ENCODE measurements at regions not wholly inside any gene's neighbourhood (a gene's known extent, or its start where the extent isn't known, plus 50 kb on each side); places are given as distances from the start of the nearest gene placed in this dataset.
"Not testable (repeated sequence)": the region's sequence is repeated elsewhere in the genome, so short reads cannot be mapped to it uniquely, and the experiment has no call there.

- Mint-ChIP-seq H3K36me3 (ENCODE audit: low read depth) (no peaks in the 10 kb centered on the region), H3K9me3 (peaks cover 15% of the 10 kb centered on the region), H3K27ac (no peak overlapping the region), H3K27me3 (no peaks in the 10 kb centered on the region), H3K4me1 (ENCODE audit: low read depth) (no peaks in the 10 kb centered on the region), H3K4me3 (no peak overlapping the region)
- no peak for ATAC-seq
- CTCF ChIA-PET, result no interaction called here
- intact Hi-C loops (cut with micrococcal nuclease), result no loop called here
- TF ChIP-seq CTCF (IDR thresholded peaks at IDR 0.05), result no peak
- no peak for DNase-seq
- POLR2A ChIA-PET, result no interaction called here
These were observed 388.2 kb downstream of the PRDM9 start for GRCh38 chr5:23895614-23896013.

GRCh38 chr5:23930985-23931384 lies 423.6 kb downstream of the PRDM9 start:
- no peaks in the 10 kb centered on the region for H3K27me3 Mint-ChIP-seq
- ATAC-seq (no peak), DNase-seq (no peak)
- TF ChIP-seq CTCF (IDR thresholded peaks at IDR 0.05), result no peak
- ChIA-PET POLR2A (no interaction called here), CTCF (no interaction called here)
- intact Hi-C loops (cut with micrococcal nuclease), result no loop called here
- H3K36me3 Mint-ChIP-seq (ENCODE audit: low read depth), result no peaks in the 10 kb centered on the region
- H3K4me3 Mint-ChIP-seq, result no peak overlapping the region
- H3K27ac Mint-ChIP-seq, result no peak overlapping the region
- H3K4me1 Mint-ChIP-seq (ENCODE audit: low read depth), result no peaks in the 10 kb centered on the region
- H3K9me3 Mint-ChIP-seq, result peaks cover 15% of the 10 kb centered on the region

- H3K36me3 Mint-ChIP-seq (ENCODE audit: low read depth); ATAC-seq; H3K4me1 Mint-ChIP-seq (ENCODE audit: low read depth); H3K27ac Mint-ChIP-seq; POLR2A ChIA-PET; H3K4me3 Mint-ChIP-seq; H3K27me3 Mint-ChIP-seq; CTCF ChIA-PET; intact Hi-C loops (cut with micrococcal nuclease); DNase-seq: not testable (repeated sequence)
- peaks cover 18% of the 10 kb centered on the region for H3K9me3 Mint-ChIP-seq
These were observed 444.0 kb downstream of the PRDM9 start for GRCh38 chr5:23951261-23951928.

- DNase-seq, result no peak
- Mint-ChIP-seq H3K4me3 (no peak overlapping the region), H3K36me3 (ENCODE audit: low read depth) (no peaks in the 10 kb centered on the region), H3K27ac (no peak overlapping the region), H3K27me3 (no peaks in the 10 kb centered on the region), H3K4me1 (ENCODE audit: low read depth) (no peaks in the 10 kb centered on the region), H3K9me3 (peaks cover 14% of the 10 kb centered on the region)
- ChIA-PET CTCF (no interaction called here), POLR2A (no interaction called here)
- TF ChIP-seq CTCF (IDR thresholded peaks at IDR 0.05), result no peak
- intact Hi-C loops (cut with micrococcal nuclease), result no loop called here
- no peak for ATAC-seq
These were observed 456.0 kb downstream of the PRDM9 start for GRCh38 chr5:23963449-23963848.

- no peak for TF ChIP-seq CTCF (IDR thresholded peaks at IDR 0.05)
- Mint-ChIP-seq H3K4me1 (ENCODE audit: low read depth) (no peaks in the 10 kb centered on the region), H3K36me3 (ENCODE audit: low read depth) (no peaks in the 10 kb centered on the region), H3K27me3 (no peaks in the 10 kb centered on the region), H3K4me3 (no peak overlapping the region), H3K27ac (no peak overlapping the region), H3K9me3 (peaks cover 27% of the 10 kb centered on the region)
- ChIA-PET CTCF (interaction anchor here (0.9 kb wide), 1 partner anchor 12 kb away, joined by 3 read pairs; no protein-coding TSS in a partner anchor), POLR2A (no interaction called here)
- no peak for DNase-seq
- no peak for ATAC-seq
- intact Hi-C loops (cut with micrococcal nuclease), result no loop called here
These were observed 470.0 kb downstream of the PRDM9 start for GRCh38 chr5:23977365-23977764.
